Central memory CD4-positive, alpha-beta T cell (primary cell): ENCODE measurements at regions not wholly inside any gene's neighbourhood (a gene's known extent, or its start where the extent isn't known, plus 50 kb on each side); places are given as distances from the start of the nearest gene placed in this dataset.
"Not testable (repeated sequence)": the region's sequence is repeated elsewhere in the genome, so short reads cannot be mapped to it uniquely, and the experiment has no call there.

ENCODE experiments used
- DNase-seq: peaks from one replicate; pipeline ENCODE4 v3.0.0; 2022

GRCh38 chr14:105711044-105711620, 184.7 kb downstream of the TMEM121 start:
- no peak for DNase-seq

GRCh38 chr14:105711841-105712460, 185.6 kb downstream of the TMEM121 start:
- DNase-seq: no peak

GRCh38 chr14:105712670-105713069, 186.3 kb downstream of the TMEM121 start:
- DNase-seq: not testable (repeated sequence)

GRCh38 chr14:105713160-105713559, 186.8 kb downstream of the TMEM121 start:
- not testable (repeated sequence) for DNase-seq

- DNase-seq: not testable (repeated sequence)
Observed at GRCh38 chr14:105713836-105714235, 187.5 kb downstream of the TMEM121 start.

GRCh38 chr14:105718787-105719186, 192.4 kb downstream of the TMEM121 start:
- not testable (repeated sequence) for DNase-seq

GRCh38 chr14:105720106-105720505, 193.7 kb downstream of the TMEM121 start:
- DNase-seq: not testable (repeated sequence)

- not testable (repeated sequence) for DNase-seq
Observed at GRCh38 chr14:105720852-105721601, 194.6 kb downstream of the TMEM121 start.

- DNase-seq: not testable (repeated sequence)
Observed at GRCh38 chr14:105721602-105721970, 195.2 kb downstream of the TMEM121 start.

GRCh38 chr14:105721996-105722709, 195.8 kb downstream of the TMEM121 start:
- not testable (repeated sequence) for DNase-seq

- not testable (repeated sequence) for DNase-seq
Observed at GRCh38 chr14:105723271-105723670, 196.9 kb downstream of the TMEM121 start.

- DNase-seq: not testable (repeated sequence)
Observed at GRCh38 chr14:105723776-105724175, 197.4 kb downstream of the TMEM121 start.

GRCh38 chr14:105729825-105730368, 203.5 kb downstream of the TMEM121 start:
- DNase-seq: not testable (repeated sequence)

- not testable (repeated sequence) for DNase-seq
Observed at GRCh38 chr14:105730731-105731130, 204.3 kb downstream of the TMEM121 start.

- DNase-seq: not testable (repeated sequence)
Observed at GRCh38 chr14:105731221-105731985, 205.0 kb downstream of the TMEM121 start.

GRCh38 chr14:105733081-105734065, 207.0 kb downstream of the TMEM121 start:
- no peak for DNase-seq

- not testable (repeated sequence) for DNase-seq
Observed at GRCh38 chr14:105734241-105734640, 207.9 kb downstream of the TMEM121 start.

- DNase-seq: not testable (repeated sequence)
Observed at GRCh38 chr14:105736331-105736730, 209.9 kb downstream of the TMEM121 start.

GRCh38 chr14:105737504-105738246, 211.3 kb downstream of the TMEM121 start:
- no peak for DNase-seq

- DNase-seq: no peak
Observed at GRCh38 chr14:105738638-105739037, 212.3 kb downstream of the TMEM121 start.
